AG04449 (cell line): ENCODE measurements at regions not wholly inside any gene's neighbourhood (a gene's known extent, or its start where the extent isn't known, plus 50 kb on each side); places are given as distances from the start of the nearest gene placed in this dataset.

Source experiments
- CTCF ChIA-PET: fragments of 350-600 bp; formaldehyde crosslinking; extraction: SDS; loops from one replicate; lab custom pipeline; 2021; ENCODE audit warnings: antibody characterized with exemption; lab: Yijun Ruan, JAX
- POLR2A ChIA-PET: fragments of 400-600, 350-600 bp; formaldehyde crosslinking; extraction: SDS; loops from one replicate; lab custom pipeline; 2020; ENCODE audit warnings: antibody characterized with exemption, inconsistent platforms; lab: Yijun Ruan, JAX
- DNase-seq: peaks from one replicate; pipeline ENCODE4 v3.0.0-alpha.2; 2010; ENCODE audit warnings: low read depth, low spot score
- H3K4me3 ChIP-seq: 2 replicates; pipeline ENCODE4 v1.5.1; 2011; ENCODE audit warnings: low read depth, mild to moderate bottlenecking, control low read depth, low read length
- TF ChIP-seq, protein P1 (sequence below): IDR thresholded peaks from one replicate; pipeline ENCODE4 v1.5.1; 2011; ENCODE audit warnings: mild to moderate bottlenecking, moderate library complexity, low read length, control low read depth, inconsistent platforms; ENCODE audit not compliant: insufficient read depth; ENCODE audit errors: missing control alignments

DNA sequence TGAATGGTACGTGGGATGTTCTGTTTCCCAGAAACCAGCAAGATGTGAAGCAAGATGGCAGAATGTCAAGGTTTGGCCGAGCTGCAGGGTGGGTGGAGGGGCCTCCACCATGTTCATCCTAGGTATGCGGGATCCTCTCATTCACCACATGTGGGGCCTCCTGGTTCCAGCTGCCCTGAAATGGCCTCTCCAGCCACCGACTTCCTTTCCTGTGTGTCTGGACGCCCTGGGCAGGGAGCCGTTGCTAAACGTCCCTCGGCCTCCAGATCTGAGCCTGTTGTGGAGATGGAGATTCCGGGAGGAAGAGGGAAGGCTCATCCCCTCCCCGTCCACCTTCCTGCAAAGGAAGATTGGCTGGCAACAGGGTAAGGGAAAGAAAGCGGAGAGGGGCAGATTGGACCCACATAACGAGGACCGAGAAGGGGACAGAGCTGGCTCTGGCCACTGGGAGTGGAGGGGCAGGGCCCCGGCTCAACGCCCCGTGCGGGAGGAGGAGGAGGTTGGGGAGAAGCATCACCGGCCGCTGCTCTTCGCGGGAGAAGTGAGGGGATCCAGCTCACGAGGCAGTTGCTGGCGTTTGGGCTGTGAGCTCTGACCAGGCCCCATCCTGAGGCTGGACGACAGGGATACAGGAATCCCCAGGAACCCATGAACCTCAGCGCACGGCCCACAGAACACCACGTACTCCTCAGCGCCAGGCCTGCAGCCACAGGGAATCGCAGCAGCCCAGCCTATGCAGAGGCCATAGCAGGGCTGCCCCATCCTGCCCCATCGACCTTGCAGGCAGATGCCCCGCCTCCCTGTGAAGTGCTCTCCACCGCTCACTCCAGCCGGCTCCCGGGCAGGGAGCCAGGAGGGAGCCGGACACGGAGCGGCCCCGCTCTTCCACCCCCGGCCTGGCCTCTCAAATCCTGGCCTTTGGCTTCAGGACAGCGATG is 98.3 kb downstream of the FOXL3 start:
- TF ChIP-seq, protein P1, sequence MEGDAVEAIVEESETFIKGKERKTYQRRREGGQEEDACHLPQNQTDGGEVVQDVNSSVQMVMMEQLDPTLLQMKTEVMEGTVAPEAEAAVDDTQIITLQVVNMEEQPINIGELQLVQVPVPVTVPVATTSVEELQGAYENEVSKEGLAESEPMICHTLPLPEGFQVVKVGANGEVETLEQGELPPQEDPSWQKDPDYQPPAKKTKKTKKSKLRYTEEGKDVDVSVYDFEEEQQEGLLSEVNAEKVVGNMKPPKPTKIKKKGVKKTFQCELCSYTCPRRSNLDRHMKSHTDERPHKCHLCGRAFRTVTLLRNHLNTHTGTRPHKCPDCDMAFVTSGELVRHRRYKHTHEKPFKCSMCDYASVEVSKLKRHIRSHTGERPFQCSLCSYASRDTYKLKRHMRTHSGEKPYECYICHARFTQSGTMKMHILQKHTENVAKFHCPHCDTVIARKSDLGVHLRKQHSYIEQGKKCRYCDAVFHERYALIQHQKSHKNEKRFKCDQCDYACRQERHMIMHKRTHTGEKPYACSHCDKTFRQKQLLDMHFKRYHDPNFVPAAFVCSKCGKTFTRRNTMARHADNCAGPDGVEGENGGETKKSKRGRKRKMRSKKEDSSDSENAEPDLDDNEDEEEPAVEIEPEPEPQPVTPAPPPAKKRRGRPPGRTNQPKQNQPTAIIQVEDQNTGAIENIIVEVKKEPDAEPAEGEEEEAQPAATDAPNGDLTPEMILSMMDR: no peak
- no peak overlapping the region for H3K4me3 ChIP-seq
- CTCF ChIA-PET: no interaction called here
- POLR2A ChIA-PET: no interaction called here
- DNase-seq: no peak

DNA sequence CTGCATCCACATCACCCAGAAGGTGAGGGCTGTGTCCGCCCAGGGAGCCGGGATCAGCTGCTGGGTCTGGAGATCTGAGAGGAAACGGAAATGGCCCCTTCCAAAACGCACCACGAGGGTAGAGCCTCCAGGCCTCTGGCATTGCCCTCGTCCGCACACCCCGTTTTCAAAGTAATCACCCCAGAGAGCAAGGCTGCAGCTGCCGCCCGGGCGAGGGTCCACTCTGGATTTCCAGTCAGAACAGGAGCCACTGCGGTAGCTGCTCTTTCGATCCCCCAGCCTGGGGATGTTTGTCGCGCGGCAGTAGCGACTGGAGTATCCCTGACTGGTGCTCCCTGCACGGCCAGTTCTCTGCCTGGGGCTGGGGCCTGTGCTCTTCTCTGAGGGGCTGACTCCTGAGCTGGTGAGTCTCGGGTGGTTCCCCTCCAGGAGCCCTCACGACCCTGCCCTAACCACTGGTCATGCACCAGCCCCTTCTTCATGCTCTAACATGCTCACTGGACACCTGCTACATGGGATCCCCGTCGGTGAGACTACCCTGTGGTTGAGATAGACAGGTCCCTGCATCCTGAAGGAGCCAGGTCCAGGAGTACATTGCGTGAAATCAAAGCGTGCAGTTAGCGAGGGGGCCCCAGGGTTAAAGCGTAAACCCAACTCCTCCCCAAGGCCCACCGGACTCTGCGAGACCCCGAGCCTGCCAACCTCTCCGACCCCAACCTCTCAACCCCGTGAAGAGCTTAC is 99.2 kb downstream of the FOXL3 start:
- H3K4me3 ChIP-seq: no peak overlapping the region
- ChIA-PET CTCF (no interaction called here), POLR2A (no interaction called here)
- no peak for DNase-seq
- TF ChIP-seq, protein P1: no peak

DNA sequence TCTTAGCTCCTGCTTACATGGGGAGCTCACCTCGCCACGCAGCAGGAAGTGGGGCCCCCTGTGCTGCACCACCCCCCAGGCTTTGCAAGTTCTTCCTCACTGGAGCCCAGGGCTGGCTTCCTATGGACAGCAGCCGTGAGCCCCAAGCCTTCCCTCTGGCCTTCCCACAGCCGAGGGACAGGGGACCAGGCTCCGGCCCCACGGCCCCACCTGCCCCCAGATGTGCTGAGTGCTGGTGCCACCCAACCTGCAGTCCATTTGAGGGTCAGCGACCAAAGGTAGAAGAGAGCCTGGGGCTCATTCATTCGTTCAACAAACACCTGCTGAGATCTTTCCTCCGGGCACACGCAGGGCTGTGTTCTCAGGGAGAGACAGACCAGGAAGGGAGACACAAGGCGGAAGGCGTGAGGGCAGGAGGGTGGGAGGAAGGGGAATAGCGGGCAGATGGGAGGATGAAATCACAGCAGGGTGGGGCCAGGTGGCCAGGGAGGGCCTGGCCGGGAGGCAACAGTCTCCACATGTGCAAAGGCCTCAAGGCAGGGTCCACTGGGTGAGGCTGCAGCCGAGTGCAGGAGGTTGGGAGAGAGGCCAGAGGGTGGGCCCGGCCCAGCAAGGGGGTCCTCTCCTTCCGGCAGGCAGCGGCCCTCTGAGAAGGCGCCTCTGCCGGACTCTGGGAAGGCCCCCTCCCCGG is 100.1 kb downstream of the FOXL3 start:
- TF ChIP-seq, protein P1: no peak
- ChIA-PET CTCF (no interaction called here), POLR2A (no interaction called here)
- H3K4me3 ChIP-seq: no peak overlapping the region
- no peak for DNase-seq

DNA sequence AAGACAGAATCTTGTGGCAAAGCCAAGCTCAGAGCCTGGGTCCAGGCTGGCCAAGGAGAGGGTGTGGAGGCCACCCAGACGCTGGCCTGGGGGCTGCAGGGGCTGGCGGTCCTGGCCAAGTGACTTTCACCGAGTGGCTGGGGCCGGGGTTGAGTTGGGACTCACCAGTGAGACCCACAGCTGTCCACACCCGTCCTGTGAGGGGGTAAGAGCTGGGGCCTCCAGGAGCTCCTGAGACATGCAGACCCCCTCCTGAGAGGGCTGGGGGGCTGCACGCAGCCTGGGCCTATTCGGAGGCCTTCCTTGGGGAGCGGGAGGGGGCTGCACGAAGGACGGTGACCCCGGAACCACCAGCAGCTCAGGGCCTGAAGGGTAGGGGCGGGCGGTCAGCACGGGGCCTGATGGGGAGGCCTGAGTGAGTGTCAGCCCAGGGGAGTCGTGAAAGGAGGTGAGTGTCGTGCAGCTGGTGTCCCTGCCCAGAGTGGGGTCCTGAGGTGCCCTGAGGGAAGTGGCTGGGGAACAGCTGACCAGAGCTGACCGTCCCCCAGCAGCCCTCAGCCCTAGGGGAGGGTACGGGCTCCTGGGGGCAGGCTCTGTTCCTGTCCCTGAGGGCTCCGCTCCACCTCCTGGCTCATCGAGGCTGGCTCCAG is 100.9 kb downstream of the FOXL3 start:
- ChIA-PET POLR2A (no interaction called here), CTCF (no interaction called here)
- no peak overlapping the region for H3K4me3 ChIP-seq
- DNase-seq: no peak
- TF ChIP-seq, protein P1: no peak

DNA sequence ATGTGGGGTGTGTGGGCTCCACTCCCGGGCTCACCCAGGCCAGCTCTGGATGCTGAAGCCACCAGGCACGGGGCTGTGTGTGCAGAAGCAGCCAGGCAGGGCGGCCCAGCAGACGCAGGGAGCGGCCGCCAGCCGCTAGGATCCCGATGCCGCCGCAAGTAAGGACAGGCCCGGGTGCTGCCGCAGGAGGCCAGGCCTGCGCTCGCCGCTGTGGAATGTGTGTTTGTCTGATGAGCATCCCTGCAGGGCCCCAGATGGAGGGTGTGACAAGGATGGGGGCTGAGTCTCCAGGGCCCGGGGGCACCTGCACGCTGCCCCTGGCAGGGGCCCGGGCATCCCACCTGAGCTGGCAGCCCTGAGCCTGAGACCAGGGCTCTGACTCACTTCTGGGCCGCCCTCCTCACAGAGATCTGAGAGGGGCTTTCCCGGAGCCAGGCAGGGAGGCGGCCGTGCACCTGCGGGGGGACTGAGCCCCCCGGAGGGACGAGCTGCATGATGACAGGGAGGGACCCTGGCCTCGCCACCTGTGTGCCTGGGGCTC is 101.5 kb downstream of the FOXL3 start:
- DNase-seq: no peak
- TF ChIP-seq, protein P1: no peak
- H3K4me3 ChIP-seq: no peak overlapping the region
- POLR2A ChIA-PET: no interaction called here
- CTCF ChIA-PET: no interaction called here
